CMK (cell line): ENCODE measurements at regions not wholly inside any gene's neighbourhood (a gene's known extent, or its start where the extent isn't known, plus 50 kb on each side); places are given as distances from the start of the nearest gene placed in this dataset.

Source experiments
- DNase-seq: peaks from one replicate; pipeline ENCODE4 v3.0.0-alpha.2; 2010; ENCODE audit warnings: low read depth

- no peak for DNase-seq
Measured at GRCh38 chr17:74145756-74146155, 57.7 kb upstream of the RPL38 start.

GRCh38 chr17:74146196-74146595 is 57.3 kb upstream of the RPL38 start:
- no peak for DNase-seq

- DNase-seq: no peak
Measured at GRCh38 chr17:74147056-74147835, 56.2 kb upstream of the RPL38 start.

GRCh38 chr17:74147966-74148365 is 55.5 kb upstream of the RPL38 start:
- no peak for DNase-seq

GRCh38 chr17:74148446-74148845 is 55.0 kb upstream of the RPL38 start:
- no peak for DNase-seq

- no peak for DNase-seq
Measured at GRCh38 chr17:74148901-74149596, 54.4 kb upstream of the RPL38 start.

- no peak for DNase-seq
Measured at GRCh38 chr17:74149597-74150427, 53.7 kb upstream of the RPL38 start.

- no peak for DNase-seq
Measured at GRCh38 chr17:74150428-74151025, 53.0 kb upstream of the RPL38 start.

GRCh38 chr17:74151551-74152315 is 51.7 kb upstream of the RPL38 start:
- DNase-seq: no peak

- no peak for DNase-seq
Measured at GRCh38 chr17:74152591-74153455, 50.7 kb upstream of the RPL38 start.

- DNase-seq: no peak
Measured at GRCh38 chr17:74153456-74153810, 50.0 kb upstream of the RPL38 start.
